OCI-LY7 (cell line): ENCODE measurements at regions not wholly inside any gene's neighbourhood (a gene's known extent, or its start where the extent isn't known, plus 50 kb on each side); places are given as distances from the start of the nearest gene placed in this dataset.

Experiments used
- BruUV-seq: library from RNA; stranded (reverse); fragments of 400-500 nt; replicated peaks from 2 replicates; lab custom pipeline; 2021; lab: Mats Ljungman, UMichigan
- CTCF ChIA-PET: fragments of 300-600 bp; sonication (Branson Sonifier 250); formaldehyde crosslinking; loops from one replicate; lab custom pipeline; 2022; ENCODE audit warnings: antibody characterized with exemption; ENCODE audit not compliant: unreplicated experiment; lab: Charles Lee
- POLR2A ChIA-PET: fragments of 300-600 bp; sonication (Branson Sonifier 250); formaldehyde crosslinking; loops from one replicate; lab custom pipeline; 2022; ENCODE audit warnings: antibody characterized with exemption; lab: Charles Lee
- DNase-seq: peaks from one replicate; pipeline ENCODE4 v3.0.0-alpha.2; 2015; ENCODE audit warnings: low spot score
- H2AFZ ChIP-seq: fragments of 200-600 bp; sonication (generic), shearing (Covaris generic); 2 replicates; pipeline ENCODE4 v1.6.1; 2014; ENCODE audit warnings: mild to moderate bottlenecking, antibody characterized with exemption, low read length, moderate library complexity
- H3K27ac ChIP-seq: fragments of 200-600 bp; sonication (generic); 2 replicates; pipeline ENCODE4 v1.5.1; 2014; ENCODE audit warnings: mixed run types, low read depth, mild to moderate bottlenecking, moderate library complexity, low read length, inconsistent platforms; ENCODE audit not compliant: poor library complexity, severe bottlenecking
- H3K36me3 ChIP-seq: fragments of 200-600 bp; sonication (generic); 2 replicates; pipeline ENCODE4 v1.6.1; 2014; ENCODE audit warnings: mild to moderate bottlenecking, antibody characterized with exemption, low read length, moderate library complexity, mixed read lengths; ENCODE audit not compliant: insufficient read depth
- H3K4me1 ChIP-seq: fragments of 200-600 bp; sonication (generic); 2 replicates; pipeline ENCODE4 v1.5.1; 2014; ENCODE audit warnings: mild to moderate bottlenecking, low read length; ENCODE audit not compliant: insufficient read depth, poor library complexity, severe bottlenecking
- H3K4me2 ChIP-seq: fragments of 200-600 bp; sonication (generic); 2 replicates; pipeline ENCODE4 v1.6.1; 2014; ENCODE audit warnings: mild to moderate bottlenecking, low read length
- H3K4me3 ChIP-seq: fragments of 200-600 bp; sonication (generic); 2 replicates; pipeline ENCODE4 v1.5.1; 2014; ENCODE audit warnings: mild to moderate bottlenecking, low read depth, low read length; ENCODE audit not compliant: poor library complexity, severe bottlenecking
- H3K79me2 ChIP-seq: fragments of 200-600 bp; sonication (generic); 2 replicates; pipeline ENCODE4 v1.6.1; 2016; ENCODE audit warnings: low read depth, mild to moderate bottlenecking, low read length, moderate library complexity, mixed read lengths; ENCODE audit not compliant: insufficient read depth
- H3K9me2 ChIP-seq: fragments of 200-600 bp; sonication (generic); 2 replicates; pipeline ENCODE4 v1.6.1; 2016; ENCODE audit warnings: mild to moderate bottlenecking, low read length, mixed read lengths; ENCODE audit not compliant: insufficient read depth
- H3K9me3 ChIP-seq: fragments of 200-600 bp; sonication (generic); 2 replicates; pipeline ENCODE4 v1.6.1; 2014; ENCODE audit warnings: mild to moderate bottlenecking, mixed run types, low read length, mixed read lengths
- H4K20me1 ChIP-seq: fragments of 200-600 bp; sonication (generic); 2 replicates; pipeline ENCODE4 v1.6.1; 2014; ENCODE audit warnings: mild to moderate bottlenecking, antibody characterized with exemption, low read length, moderate library complexity, mixed read lengths; ENCODE audit not compliant: insufficient read depth
- CTCF ChIP-seq: fragments of 200-600 bp; sonication (generic); conservative IDR thresholded peaks from 2 replicates; pipeline ENCODE4 v1.5.1; 2014; ENCODE audit warnings: mild to moderate bottlenecking, antibody characterized with exemption, low read length, moderate library complexity, mixed read lengths
- EZH2phosphoT487 ChIP-seq: fragments of 200-600 bp; sonication (generic); IDR thresholded peaks from 2 replicates; pipeline ENCODE4 v1.6.1; 2018; ENCODE audit warnings: low read depth, borderline replicate concordance, mild to moderate bottlenecking, mixed run types, antibody characterized with exemption, low read length, moderate library complexity, mixed read lengths
- intact Hi-C: fragments of 100-400 bp; cut with micrococcal nuclease; formaldehyde crosslinking; loops from one replicate; pipeline ENCODE4 v1.10.0; 2022; ENCODE audit not compliant: unreplicated experiment

GRCh38 chr2:220191031-220191430 lies 563.6 kb downstream of the SLC4A3 start:
- CTCF ChIA-PET: no interaction called here

GRCh38 chr2:220191737-220192136 lies 564.3 kb downstream of the SLC4A3 start:
- intact Hi-C loops: no loop called here
- H2AFZ ChIP-seq: no peak overlapping the region
- no peak overlapping the region for H3K4me2 ChIP-seq
- H3K36me3 ChIP-seq: no peaks in the 10 kb centered on the region
- no peak for TF ChIP-seq CTCF
- TF ChIP-seq EZH2phosphoT487: no peak
- H3K4me3 ChIP-seq: no peak overlapping the region
- POLR2A ChIA-PET: no interaction called here
- CTCF ChIA-PET: no interaction called here
- H3K9me2 ChIP-seq: no peaks in the 10 kb centered on the region
- H3K4me1 ChIP-seq: no peaks in the 10 kb centered on the region
- no TSS peak for BruUV-seq
- no peaks in the 10 kb centered on the region for H3K9me3 ChIP-seq
- no peak overlapping the region for H3K27ac ChIP-seq
- H4K20me1 ChIP-seq: no peaks in the 10 kb centered on the region
- DNase-seq: no peak
- H3K79me2 ChIP-seq: no peaks in the 10 kb centered on the region

More at GRCh38 chr2:220191031-220191430, 563.6 kb downstream of the SLC4A3 start:
- Histone ChIP-seq H3K36me3 (no peaks in the 10 kb centered on the region), H3K9me3 (no peaks in the 10 kb centered on the region), H3K4me2 (no peak overlapping the region), H3K9me2 (no peaks in the 10 kb centered on the region), H3K4me1 (no peaks in the 10 kb centered on the region), H3K79me2 (no peaks in the 10 kb centered on the region), H2AFZ (no peak overlapping the region), H3K4me3 (no peak overlapping the region), H3K27ac (no peak overlapping the region), H4K20me1 (no peaks in the 10 kb centered on the region)
- TF ChIP-seq CTCF (no peak), EZH2phosphoT487 (no peak)
- DNase-seq: no peak
- intact Hi-C loops: no loop called here
- POLR2A ChIA-PET: no interaction called here
- BruUV-seq: no TSS peak

- TF ChIP-seq CTCF: no peak
- Histone ChIP-seq H3K9me2 (no peaks in the 10 kb centered on the region), H3K36me3 (no peaks in the 10 kb centered on the region), H3K4me2 (no peak overlapping the region), H3K4me1 (no peaks in the 10 kb centered on the region), H3K27ac (no peak overlapping the region), H2AFZ (no peak overlapping the region), H3K9me3 (no peaks in the 10 kb centered on the region), H4K20me1 (no peaks in the 10 kb centered on the region), H3K4me3 (no peak overlapping the region), H3K79me2 (no peaks in the 10 kb centered on the region)
- CTCF ChIA-PET: no interaction called here
- DNase-seq: no peak
- BruUV-seq: no TSS peak
- intact Hi-C loops: no loop called here
- POLR2A ChIA-PET: no interaction called here
Observed at GRCh38 chr2:220192994-220193753, 565.7 kb downstream of the SLC4A3 start.
